GM13976 (cell line): ENCODE measurements at regions not wholly inside any gene's neighbourhood (a gene's known extent, or its start where the extent isn't known, plus 50 kb on each side); places are given as distances from the start of the nearest gene placed in this dataset.

ENCODE experiments used
- DNase-seq: peaks from one replicate; pipeline ENCODE4 v3.0.0; 2012; ENCODE audit warnings: low spot score
- CTCF ChIP-seq: IDR thresholded peaks from 2 replicates; pipeline ENCODE4 v1.5.1; 2012; ENCODE audit warnings: borderline replicate concordance, mild to moderate bottlenecking; ENCODE audit not compliant: insufficient read depth; ENCODE audit errors: extremely low read depth, missing control alignments, control extremely low read depth
- in situ Hi-C: fragments of 300-500 bp; cut with MboI; formaldehyde crosslinking; loops from one replicate; pipeline ENCODE4 v1.12.0; 2022; ENCODE audit warnings: low sequenced_read_pairs, mixed read lengths, inconsistent platforms; ENCODE audit not compliant: unreplicated experiment

GRCh38 chr2:58730764-58731487, 489.8 kb upstream of the FANCL start:
- DNase-seq = no peak
- no peak for TF ChIP-seq CTCF
- in situ Hi-C loops = no loop called here

- TF ChIP-seq CTCF = no peak
- in situ Hi-C loops = no loop called here
- no peak for DNase-seq
Observed at GRCh38 chr2:58727981-58728656, 487.0 kb upstream of the FANCL start.

- DNase-seq = no peak
- in situ Hi-C loops = no loop called here
- TF ChIP-seq CTCF = no peak
Observed at GRCh38 chr2:58721912-58722591, 480.9 kb upstream of the FANCL start.

GRCh38 chr2:58720770-58721697, 479.9 kb upstream of the FANCL start:
- TF ChIP-seq CTCF = no peak
- DNase-seq = no peak
- in situ Hi-C loops = no loop called here

- TF ChIP-seq CTCF = no peak
- no peak for DNase-seq
- in situ Hi-C loops = no loop called here
Observed at GRCh38 chr2:58720033-58720769, 479.1 kb upstream of the FANCL start.

GRCh38 chr2:58715344-58715743, 474.2 kb upstream of the FANCL start:
- no peak for DNase-seq
- TF ChIP-seq CTCF = no peak
- in situ Hi-C loops = no loop called here
